Activated T-helper 1 cell treated with Interleukin-2 at 50 U/mL for 16 hours (primary cell): ENCODE measurements at regions not wholly inside any gene's neighbourhood (a gene's known extent, or its start where the extent isn't known, plus 50 kb on each side); places are given as distances from the start of the nearest gene placed in this dataset.

Experiments
- DNase-seq: peaks from one replicate; pipeline ENCODE4 v3.0.0-alpha.2; 2020; ENCODE audit warnings: low read depth

GRCh38 chr17:33976831-33977230 is 278.3 kb upstream of the CCL2 start:
- DNase-seq = no peak

GRCh38 chr17:33977729-33978514 is 277.2 kb upstream of the CCL2 start:
- no peak for DNase-seq

- no peak for DNase-seq
Measured at GRCh38 chr17:33978889-33979288, 276.2 kb upstream of the CCL2 start.

GRCh38 chr17:33980193-33980592 is 274.9 kb upstream of the CCL2 start:
- no peak for DNase-seq

- no peak for DNase-seq
Measured at GRCh38 chr17:33981711-33982601, 273.1 kb upstream of the CCL2 start.

- no peak for DNase-seq
Measured at GRCh38 chr17:33982909-33983308, 272.2 kb upstream of the CCL2 start.

- no peak for DNase-seq
Measured at GRCh38 chr17:33983824-33984574, 271.1 kb upstream of the CCL2 start.

- no peak for DNase-seq
Measured at GRCh38 chr17:33986088-33986487, 269.0 kb upstream of the CCL2 start.

- DNase-seq = no peak
Measured at GRCh38 chr17:33986566-33986965, 268.5 kb upstream of the CCL2 start.

GRCh38 chr17:33987162-33987561 is 267.9 kb upstream of the CCL2 start:
- DNase-seq = no peak

GRCh38 chr17:33989361-33990148 is 265.5 kb upstream of the CCL2 start:
- no peak for DNase-seq

GRCh38 chr17:33990943-33991706 is 264.0 kb upstream of the CCL2 start:
- DNase-seq = no peak

- DNase-seq = no peak
Measured at GRCh38 chr17:33992113-33992512, 263.0 kb upstream of the CCL2 start.

- DNase-seq = no peak
Measured at GRCh38 chr17:34000639-34001038, 254.4 kb upstream of the CCL2 start.

GRCh38 chr17:34001246-34001645 is 253.8 kb upstream of the CCL2 start:
- DNase-seq = no peak

GRCh38 chr17:34006126-34006525 is 249.0 kb upstream of the CCL2 start:
- DNase-seq = no peak

- DNase-seq = no peak
Measured at GRCh38 chr17:34008125-34008524, 247.0 kb upstream of the CCL2 start.

GRCh38 chr17:34009912-34010311 is 245.2 kb upstream of the CCL2 start:
- DNase-seq = no peak

- DNase-seq = no peak
Measured at GRCh38 chr17:34010534-34010933, 244.6 kb upstream of the CCL2 start.

GRCh38 chr17:34011599-34011998 is 243.5 kb upstream of the CCL2 start:
- no peak for DNase-seq
